ENCODE measurements at regions not wholly inside any gene's neighbourhood (a gene's known extent, or its start where the extent isn't known, plus 50 kb on each side); places are given as distances from the start of the nearest gene placed in this dataset.
"Not testable (repeated sequence)": the region's sequence is repeated elsewhere in the genome, so short reads cannot be mapped to it uniquely, and the experiment has no call there.

GRCh38 chr11:133635244-133635739 lies 103.0 kb upstream of the OPCML start:
- no peak for DNase-seq

GRCh38 chr11:133628371-133628770 lies 96.1 kb upstream of the OPCML start:
- DNase-seq: not testable (repeated sequence)

GRCh38 chr11:133621611-133622010 lies 89.3 kb upstream of the OPCML start:
- DNase-seq: no peak

GRCh38 chr11:133619973-133620372 lies 87.7 kb upstream of the OPCML start:
- no peak for DNase-seq

GRCh38 chr11:133619397-133619796 lies 87.1 kb upstream of the OPCML start:
- no peak for DNase-seq

GRCh38 chr11:133618544-133618943 lies 86.2 kb upstream of the OPCML start:
- DNase-seq: no peak

- DNase-seq: no peak
These were observed 76.2 kb upstream of the OPCML start for GRCh38 chr11:133608496-133608895.

- DNase-seq: no peak
These were observed 73.8 kb upstream of the OPCML start for GRCh38 chr11:133606124-133606523.

- DNase-seq: no peak
These were observed 73.2 kb upstream of the OPCML start for GRCh38 chr11:133605482-133605881.

GRCh38 chr11:133601641-133602040 lies 69.3 kb upstream of the OPCML start:
- DNase-seq: no peak

GRCh38 chr11:133600786-133601185 lies 68.5 kb upstream of the OPCML start:
- no peak for DNase-seq

GRCh38 chr11:133600306-133600705 lies 68.0 kb upstream of the OPCML start:
- no peak for DNase-seq

GRCh38 chr11:133598906-133599305 lies 66.6 kb upstream of the OPCML start:
- DNase-seq: no peak

- DNase-seq: no peak
These were observed 64.9 kb upstream of the OPCML start for GRCh38 chr11:133597236-133597635.

- no peak for DNase-seq
These were observed 63.8 kb upstream of the OPCML start for GRCh38 chr11:133595998-133596590.

GRCh38 chr11:133593036-133593435 lies 60.7 kb upstream of the OPCML start:
- no peak for DNase-seq

- no peak for DNase-seq
These were observed 54.7 kb upstream of the OPCML start for GRCh38 chr11:133586903-133587517.

- DNase-seq: no peak
These were observed 50.4 kb upstream of the OPCML start for GRCh38 chr11:133582750-133583149.

- DNase-seq: no peak
These were observed 50.0 kb upstream of the OPCML start for GRCh38 chr11:133582326-133582725.

Measured in NCI-H2171 (cell line).